ENCODE measurements at regions not wholly inside any gene's neighbourhood (a gene's known extent, or its start where the extent isn't known, plus 50 kb on each side); places are given as distances from the start of the nearest gene placed in this dataset.
A peak's percentile ranks its signal among the peaks of the same experiment; 100 is the strongest.

DNA sequence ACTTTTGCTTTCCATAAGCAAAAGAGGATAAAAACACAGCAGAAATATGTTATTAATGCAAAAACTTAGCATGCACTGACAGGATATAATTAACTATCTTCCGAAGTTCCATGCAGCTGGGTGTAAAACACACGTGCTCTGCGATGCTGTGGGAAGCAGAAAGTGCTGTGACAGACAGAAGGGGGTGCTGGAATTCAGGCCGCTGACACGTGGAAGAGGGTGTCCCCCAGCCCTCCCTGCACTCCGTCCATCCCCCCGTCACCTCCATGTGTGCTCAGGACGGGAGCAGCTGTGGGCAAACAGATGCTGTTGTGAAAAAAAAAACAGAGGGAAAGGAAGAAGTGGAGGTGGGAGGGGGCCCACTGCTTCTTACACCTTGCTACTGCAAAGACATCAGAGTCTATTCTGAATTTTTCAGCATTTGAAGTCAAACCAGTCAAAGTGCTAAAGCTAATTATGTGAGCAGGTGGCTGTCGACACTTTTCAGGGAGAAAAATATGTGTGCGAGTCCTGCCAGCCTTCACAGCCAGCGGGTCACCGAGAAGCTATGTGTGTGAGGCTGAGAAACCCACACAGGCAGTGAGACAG, 175.9 kb upstream of the AFDN start:
- Histone ChIP-seq H3K27me3 (peaks cover 0 to 11% (median 0%) of the 10 kb centered on the region in 7 donors), H3K4me3 (no peak overlapping the region), H3K9me3 (no peaks in the 10 kb centered on the region), H3K27ac (no peak overlapping the region), H3K4me1 (peaks cover 0 to 24% (median 9%) of the 10 kb centered on the region in 9 donors), H3K36me3 (no peaks in the 10 kb centered on the region)
- intact Hi-C loops (cut with DNase I) = no loop called here
- 39 to 44% methylated on average over 12 of the region's 12 CpGs for WGBS, 2 donors
- ATAC-seq = no peak
- no peak for DNase-seq
- TF ChIP-seq, protein P1, sequence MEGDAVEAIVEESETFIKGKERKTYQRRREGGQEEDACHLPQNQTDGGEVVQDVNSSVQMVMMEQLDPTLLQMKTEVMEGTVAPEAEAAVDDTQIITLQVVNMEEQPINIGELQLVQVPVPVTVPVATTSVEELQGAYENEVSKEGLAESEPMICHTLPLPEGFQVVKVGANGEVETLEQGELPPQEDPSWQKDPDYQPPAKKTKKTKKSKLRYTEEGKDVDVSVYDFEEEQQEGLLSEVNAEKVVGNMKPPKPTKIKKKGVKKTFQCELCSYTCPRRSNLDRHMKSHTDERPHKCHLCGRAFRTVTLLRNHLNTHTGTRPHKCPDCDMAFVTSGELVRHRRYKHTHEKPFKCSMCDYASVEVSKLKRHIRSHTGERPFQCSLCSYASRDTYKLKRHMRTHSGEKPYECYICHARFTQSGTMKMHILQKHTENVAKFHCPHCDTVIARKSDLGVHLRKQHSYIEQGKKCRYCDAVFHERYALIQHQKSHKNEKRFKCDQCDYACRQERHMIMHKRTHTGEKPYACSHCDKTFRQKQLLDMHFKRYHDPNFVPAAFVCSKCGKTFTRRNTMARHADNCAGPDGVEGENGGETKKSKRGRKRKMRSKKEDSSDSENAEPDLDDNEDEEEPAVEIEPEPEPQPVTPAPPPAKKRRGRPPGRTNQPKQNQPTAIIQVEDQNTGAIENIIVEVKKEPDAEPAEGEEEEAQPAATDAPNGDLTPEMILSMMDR (IDR thresholded peaks at IDR 0.05) = peak in 1 of 9 donors; percentile 22

DNA sequence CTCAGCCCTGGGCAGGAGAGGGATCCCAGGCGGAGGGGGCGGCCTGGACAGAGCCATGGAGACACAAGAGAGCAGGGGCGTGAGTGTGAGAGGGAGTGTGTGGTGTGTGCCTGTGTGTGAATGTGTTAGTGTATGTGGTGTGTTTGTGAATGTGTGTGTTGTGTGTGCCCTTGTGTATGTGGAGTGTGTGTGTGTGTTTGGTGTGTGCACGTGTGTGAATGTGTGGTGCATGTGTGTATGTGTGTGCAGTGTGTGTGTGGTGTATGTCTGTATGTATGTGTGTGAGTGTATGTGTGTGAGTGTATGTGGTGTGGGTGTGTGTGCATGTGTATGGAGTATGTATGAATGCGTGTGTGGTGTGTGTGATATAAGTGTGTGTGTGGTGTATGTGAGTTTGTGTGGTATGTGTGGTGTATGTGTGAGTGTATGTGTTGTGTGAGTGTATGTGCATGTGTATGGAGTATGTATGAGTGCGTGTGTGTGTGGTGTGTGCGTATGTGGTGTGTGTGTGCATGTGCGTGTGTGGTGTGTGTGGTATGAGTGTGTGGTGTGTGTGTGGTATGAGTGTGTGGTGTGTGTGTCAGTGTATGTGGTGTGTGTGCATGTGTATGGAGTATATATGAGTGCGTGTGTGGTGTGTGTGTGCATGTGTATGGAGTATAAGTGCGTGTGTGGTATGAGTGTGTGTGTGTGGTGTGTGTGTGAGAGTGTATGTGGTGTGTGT, 175.2 kb upstream of the AFDN start:
- no peaks in the 10 kb centered on the region for H3K36me3 ChIP-seq
- no peaks in the 10 kb centered on the region for H3K9me3 ChIP-seq
- no peak overlapping the region for H3K27ac ChIP-seq
- TF ChIP-seq, protein P1 (IDR thresholded peaks at IDR 0.05) = no peak
- DNase-seq (no peak), ATAC-seq (peak in 2 of 8 donors; percentile 13 to 23)
- intact Hi-C loops (cut with DNase I) = no loop called here
- H3K4me3 ChIP-seq = no peak overlapping the region
- WGBS, 2 donors = 83 to 86% methylated on average over 10 of the region's 10 CpGs
- peaks cover 0 to 11% (median 0%) of the 10 kb centered on the region in 7 donors for H3K27me3 ChIP-seq
- H3K4me1 ChIP-seq = peaks cover 0 to 24% (median 9%) of the 10 kb centered on the region in 9 donors

DNA sequence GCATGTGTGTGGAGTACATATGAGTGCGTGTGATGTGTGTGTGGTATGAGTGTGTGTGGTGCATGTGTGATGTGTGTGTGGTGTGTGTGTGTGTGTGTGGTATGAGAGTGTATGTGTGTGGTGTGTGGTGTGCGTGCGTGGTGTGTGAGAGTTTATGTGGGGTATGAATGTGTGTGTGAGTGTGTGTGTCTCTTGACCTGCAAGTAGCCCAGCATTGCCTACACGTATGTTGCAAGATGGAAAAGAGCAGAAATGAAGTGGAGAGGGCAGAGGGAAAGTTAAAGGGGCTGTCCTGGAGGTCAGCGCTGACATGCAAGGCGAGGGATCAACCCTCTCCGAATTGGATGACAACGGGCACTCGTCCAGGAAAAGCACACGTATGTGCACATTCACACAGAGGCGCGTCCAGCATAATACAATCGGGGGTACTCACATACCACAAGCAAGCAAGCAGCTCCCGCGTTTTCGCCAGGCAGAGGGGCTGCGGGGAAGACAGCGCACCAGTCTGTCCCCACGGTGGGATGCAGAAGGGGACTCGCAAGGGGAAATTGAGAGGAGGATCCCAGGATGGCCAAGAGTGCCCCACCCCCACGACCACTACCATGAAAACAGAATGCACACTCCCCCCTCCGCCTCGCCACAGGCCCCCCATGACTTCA, 174.5 kb upstream of the AFDN start:
- intact Hi-C loops (cut with DNase I) = no loop called here
- Histone ChIP-seq H3K27ac (no peak overlapping the region), H3K36me3 (no peaks in the 10 kb centered on the region), H3K4me1 (peaks cover 0 to 20% (median 9%) of the 10 kb centered on the region in 9 donors), H3K4me3 (no peak overlapping the region), H3K27me3 (peaks cover 0 to 11% (median 0%) of the 10 kb centered on the region in 7 donors), H3K9me3 (no peaks in the 10 kb centered on the region)
- TF ChIP-seq, protein P1 (IDR thresholded peaks at IDR 0.05) = no peak
- ATAC-seq (peak in 1 of 8 donors; percentile 20), DNase-seq (no peak)
- 81 to 84% methylated on average over 23 of the region's 23 CpGs for WGBS, 2 donors

DNA sequence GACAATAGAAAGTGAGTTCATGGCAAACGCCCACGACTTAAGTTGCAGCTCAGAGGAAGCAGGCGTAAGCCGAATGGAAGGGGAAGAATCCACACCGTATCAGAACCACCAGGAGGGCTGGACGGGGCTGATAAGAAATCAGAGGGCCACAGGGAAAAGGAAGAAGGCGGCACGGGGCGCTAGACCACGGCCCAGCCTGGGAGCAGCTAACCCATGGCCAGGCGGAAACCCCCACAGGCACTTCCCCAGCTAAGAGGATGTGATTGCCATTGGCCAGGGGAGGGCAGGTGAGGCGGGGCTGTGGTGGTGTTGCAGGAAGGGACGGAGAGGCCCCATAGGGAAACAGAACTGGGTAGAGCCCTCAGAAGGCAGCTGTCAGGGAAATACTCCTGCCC, 174.0 kb upstream of the AFDN start:
- Histone ChIP-seq H3K9me3 (no peaks in the 10 kb centered on the region), H3K36me3 (no peaks in the 10 kb centered on the region), H3K27ac (no peak overlapping the region), H3K27me3 (peaks cover 0 to 11% (median 0%) of the 10 kb centered on the region in 7 donors), H3K4me1 (peaks cover 0 to 15% (median 5%) of the 10 kb centered on the region in 9 donors), H3K4me3 (no peak overlapping the region)
- TF ChIP-seq, protein P1 (IDR thresholded peaks at IDR 0.05) = no peak
- intact Hi-C loops (cut with DNase I) = no loop called here
- WGBS, 2 donors = 52 to 54% methylated on average over 13 of the region's 13 CpGs
- DNase-seq (no peak), ATAC-seq (peak in 5 of 8 donors; percentile 18 to 68 (median 50))
